KOPT-K1 (cell line): ENCODE measurements at regions not wholly inside any gene's neighbourhood (a gene's known extent, or its start where the extent isn't known, plus 50 kb on each side); places are given as distances from the start of the nearest gene placed in this dataset.
"Not testable (repeated sequence)": the region's sequence is repeated elsewhere in the genome, so short reads cannot be mapped to it uniquely, and the experiment has no call there.

Source experiments
- H3K27ac ChIP-seq: fragments of 200-600 bp; sonication (generic); 2 replicates; pipeline ENCODE4 v1.5.1; 2016; ENCODE audit warnings: antibody characterized with exemption, mild to moderate bottlenecking, low read depth, low read length; ENCODE audit not compliant: poor library complexity, severe bottlenecking
- H3K36me3 ChIP-seq: fragments of 200-600 bp; sonication (generic); 2 replicates; pipeline ENCODE4 v1.5.1; 2017; ENCODE audit warnings: antibody characterized with exemption, mild to moderate bottlenecking, low read length, moderate library complexity; ENCODE audit not compliant: insufficient read depth
- H3K9me3 ChIP-seq: fragments of 200-600 bp; sonication (generic); 2 replicates; pipeline ENCODE4 v1.5.1; 2017; ENCODE audit warnings: antibody characterized with exemption, low read length, mild to moderate bottlenecking; ENCODE audit not compliant: insufficient read depth, poor library complexity, severe bottlenecking

GRCh38 chr14:105888784-105889665 lies 362.6 kb downstream of the TMEM121 start:
- H3K9me3 ChIP-seq, result no peaks in the 10 kb centered on the region

GRCh38 chr14:105889666-105890473 lies 363.5 kb downstream of the TMEM121 start:
- Histone ChIP-seq H3K27ac (no peak overlapping the region), H3K36me3 (no peaks in the 10 kb centered on the region), H3K9me3 (no peaks in the 10 kb centered on the region)

More at GRCh38 chr14:105888784-105889665, 362.6 kb downstream of the TMEM121 start:
- Histone ChIP-seq H3K36me3 (no peaks in the 10 kb centered on the region), H3K27ac (no peak overlapping the region)

- H3K9me3 ChIP-seq, result no peaks in the 10 kb centered on the region
- no peaks in the 10 kb centered on the region for H3K36me3 ChIP-seq
- no peak overlapping the region for H3K27ac ChIP-seq
Measured at GRCh38 chr14:105890474-105891220, 364.3 kb downstream of the TMEM121 start.

- H3K9me3 ChIP-seq, result no peaks in the 10 kb centered on the region
- H3K27ac ChIP-seq, result no peak overlapping the region
- no peaks in the 10 kb centered on the region for H3K36me3 ChIP-seq
Measured at GRCh38 chr14:105891221-105891602, 364.8 kb downstream of the TMEM121 start.

GRCh38 chr14:105891631-105892452 lies 365.5 kb downstream of the TMEM121 start:
- Histone ChIP-seq H3K27ac (no peak overlapping the region), H3K9me3 (no peaks in the 10 kb centered on the region), H3K36me3 (no peaks in the 10 kb centered on the region)

GRCh38 chr14:105892453-105893441 lies 366.4 kb downstream of the TMEM121 start:
- not testable (repeated sequence) for H3K9me3 ChIP-seq, H3K27ac ChIP-seq, H3K36me3 ChIP-seq

- H3K27ac ChIP-seq, H3K9me3 ChIP-seq, H3K36me3 ChIP-seq: not testable (repeated sequence)
Measured at GRCh38 chr14:105893686-105894085, 367.3 kb downstream of the TMEM121 start.

GRCh38 chr14:105894125-105894977 lies 368.0 kb downstream of the TMEM121 start:
- Histone ChIP-seq H3K9me3 (peaks cover 6% of the 10 kb centered on the region), H3K27ac (no peak overlapping the region), H3K36me3 (no peaks in the 10 kb centered on the region)

- Histone ChIP-seq H3K27ac (no peak overlapping the region), H3K36me3 (no peaks in the 10 kb centered on the region), H3K9me3 (peaks cover 6% of the 10 kb centered on the region)
Measured at GRCh38 chr14:105894978-105895881, 368.8 kb downstream of the TMEM121 start.

GRCh38 chr14:105896206-105896605 lies 369.8 kb downstream of the TMEM121 start:
- H3K36me3 ChIP-seq, H3K9me3 ChIP-seq, H3K27ac ChIP-seq: not testable (repeated sequence)

GRCh38 chr14:105896961-105897724 lies 370.8 kb downstream of the TMEM121 start:
- not testable (repeated sequence) for H3K36me3 ChIP-seq, H3K27ac ChIP-seq, H3K9me3 ChIP-seq
